OCI-LY1 (cell line): ENCODE measurements at regions not wholly inside any gene's neighbourhood (a gene's known extent, or its start where the extent isn't known, plus 50 kb on each side); places are given as distances from the start of the nearest gene placed in this dataset.

Source experiments
- EZH2 ChIP-seq: fragments of 200-600 bp; sonication (generic), shearing (Covaris generic); IDR thresholded peaks from 2 replicates; pipeline ENCODE4 v1.8.0; 2017; ENCODE audit warnings: borderline replicate concordance, mixed run types, mild to moderate bottlenecking, antibody characterized with exemption, low read length, moderate library complexity, mixed read lengths
- TF ChIP-seq, protein P1 (sequence below): fragments of 200-600 bp; sonication (generic), shearing (Covaris generic); IDR thresholded peaks from 2 replicates; pipeline ENCODE4 v1.5.1; 2017; ENCODE audit warnings: mild to moderate bottlenecking, antibody characterized with exemption, low read length, moderate library complexity, mixed read lengths

DNA sequence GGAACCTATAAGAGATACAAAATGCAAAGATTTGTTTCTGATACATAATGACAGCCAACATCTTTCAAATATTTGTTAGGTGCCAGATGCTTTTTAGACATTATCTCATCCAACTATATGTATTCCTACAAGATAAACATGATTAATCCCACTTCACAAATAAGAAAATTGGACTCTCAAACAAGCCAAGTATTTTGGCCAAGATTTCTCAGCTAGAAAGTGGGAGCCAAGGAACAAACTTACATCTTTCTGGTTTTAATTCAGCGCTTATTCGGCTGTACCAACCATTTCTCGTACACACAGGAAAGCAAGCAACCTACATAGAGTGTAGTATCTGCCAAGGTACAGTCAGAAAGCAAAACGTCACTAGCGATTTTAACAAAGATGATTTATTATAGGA is 85.7 kb upstream of the SERP2 start:
- TF ChIP-seq, protein P1, sequence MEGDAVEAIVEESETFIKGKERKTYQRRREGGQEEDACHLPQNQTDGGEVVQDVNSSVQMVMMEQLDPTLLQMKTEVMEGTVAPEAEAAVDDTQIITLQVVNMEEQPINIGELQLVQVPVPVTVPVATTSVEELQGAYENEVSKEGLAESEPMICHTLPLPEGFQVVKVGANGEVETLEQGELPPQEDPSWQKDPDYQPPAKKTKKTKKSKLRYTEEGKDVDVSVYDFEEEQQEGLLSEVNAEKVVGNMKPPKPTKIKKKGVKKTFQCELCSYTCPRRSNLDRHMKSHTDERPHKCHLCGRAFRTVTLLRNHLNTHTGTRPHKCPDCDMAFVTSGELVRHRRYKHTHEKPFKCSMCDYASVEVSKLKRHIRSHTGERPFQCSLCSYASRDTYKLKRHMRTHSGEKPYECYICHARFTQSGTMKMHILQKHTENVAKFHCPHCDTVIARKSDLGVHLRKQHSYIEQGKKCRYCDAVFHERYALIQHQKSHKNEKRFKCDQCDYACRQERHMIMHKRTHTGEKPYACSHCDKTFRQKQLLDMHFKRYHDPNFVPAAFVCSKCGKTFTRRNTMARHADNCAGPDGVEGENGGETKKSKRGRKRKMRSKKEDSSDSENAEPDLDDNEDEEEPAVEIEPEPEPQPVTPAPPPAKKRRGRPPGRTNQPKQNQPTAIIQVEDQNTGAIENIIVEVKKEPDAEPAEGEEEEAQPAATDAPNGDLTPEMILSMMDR = no peak
- no peak for TF ChIP-seq EZH2
